SU-DHL-6 (cell line): ENCODE measurements at regions not wholly inside any gene's neighbourhood (a gene's known extent, or its start where the extent isn't known, plus 50 kb on each side); places are given as distances from the start of the nearest gene placed in this dataset.
"Not testable (repeated sequence)": the region's sequence is repeated elsewhere in the genome, so short reads cannot be mapped to it uniquely, and the experiment has no call there.

Experiments used
- CTCF ChIP-seq: fragments of 200-600 bp; sonication (generic); IDR thresholded peaks from one replicate; pipeline ENCODE4 v1.5.1; 2017; ENCODE audit warnings: antibody characterized with exemption, mild to moderate bottlenecking, low read length, moderate library complexity; ENCODE audit not compliant: insufficient read depth, poor library complexity, severe bottlenecking
- EZH2phosphoT487 ChIP-seq: fragments of 200-600 bp; sonication (generic), shearing (Covaris generic); conservative IDR thresholded peaks from 2 replicates; pipeline ENCODE4 v1.6.1; 2018; ENCODE audit warnings: mild to moderate bottlenecking, antibody characterized with exemption, low read length, moderate library complexity, mixed read lengths

- not testable (repeated sequence) for TF ChIP-seq CTCF, EZH2phosphoT487
Observed at GRCh38 chr16:88260146-88260545, 122.6 kb upstream of the ZNF469 start.
